HepG2 (cell line): ENCODE measurements at regions not wholly inside any gene's neighbourhood (a gene's known extent, or its start where the extent isn't known, plus 50 kb on each side); places are given as distances from the start of the nearest gene placed in this dataset.
"Not testable (repeated sequence)": the region's sequence is repeated elsewhere in the genome, so short reads cannot be mapped to it uniquely, and the experiment has no call there.

ENCODE experiments used
- ATAC-seq: fragments of 200-7000 bp; cut with Tn5 transposase; 3 replicates; pipeline ENCODE4 v1.9.1; 2020; ENCODE audit warnings: mild to moderate bottlenecking, moderate library complexity
- BruUV-seq: library from RNA; stranded (reverse); fragments of 400-500 nt; replicated peaks from 2 replicates; lab custom pipeline; 2021; lab: Mats Ljungman, UMichigan
- CTCF ChIA-PET: fragments of 300-600 bp; formaldehyde crosslinking; extraction: SDS; loops from one replicate; lab custom pipeline; 2021; ENCODE audit warnings: low total read pairs, inconsistent platforms, low intra/inter-chr PET ratio; lab: Yijun Ruan, JAX
- POLR2A ChIA-PET: fragments of 350-600 bp; sonication (Branson Sonifier 250); formaldehyde crosslinking; loops from one replicate; lab custom pipeline; 2020; ENCODE audit warnings: antibody characterized with exemption, inconsistent platforms; lab: Yijun Ruan, JAX
- DNase-seq: peaks from one replicate; pipeline ENCODE4 v3.0.0-alpha.2; 2015; ENCODE audit warnings: low spot score
- FAIRE-seq: peaks from 3 replicates; lab custom pipeline; 2011; peaks lifted over from hg19 to GRCh38; lab: Jason Lieb, UNC
- H2AFZ ChIP-seq: one replicate; pipeline ENCODE4 v1.6.1; 2011; ENCODE audit warnings: low read length, inconsistent platforms
- H3K27ac ChIP-seq: fragments of 300-600 bp; 3 replicates; pipeline ENCODE4 v1.8.0; 2011; ENCODE audit warnings: mixed run types, mild to moderate bottlenecking, mixed read lengths, low read length, inconsistent platforms; ENCODE audit not compliant: insufficient read depth; ENCODE audit errors: extremely low read length
- H3K27me3 ChIP-seq, 2 experiments: fragments of 200-600 bp in 1 of 2; 2 replicates in 1 of 2; 3 replicates in 1 of 2; pipeline versions ENCODE4 v1.6.0 to v1.8.0; 2011; ENCODE audit warnings: low read length in 2 of 2, mild to moderate bottlenecking in 2 of 2, moderate library complexity in 2 of 2, inconsistent platforms in 1 of 2; ENCODE audit not compliant: insufficient read depth in 2 of 2, control insufficient read depth in 1 of 2
- H3K36me3 ChIP-seq, 2 experiments: fragments of 200-600 bp in 1 of 2; replicated peaks in 1 of 2; 2 replicates in 1 of 2; 3 replicates in 1 of 2; pipeline versions ENCODE4 v1.5.1 to v1.8.0; 2011; ENCODE audit warnings: low read length in 2 of 2, inconsistent platforms in 1 of 2; ENCODE audit not compliant: insufficient read depth in 2 of 2, control insufficient read depth in 1 of 2
- H3K4me1 ChIP-seq: 2 replicates; pipeline ENCODE4 v1.5.1; 2012; ENCODE audit warnings: low read length, inconsistent platforms; ENCODE audit not compliant: insufficient read depth
- H3K4me2 ChIP-seq: 2 replicates; pipeline ENCODE4 v1.6.0; 2011; ENCODE audit warnings: low read depth, low read length, inconsistent platforms
- H3K4me3 ChIP-seq, 3 experiments: fragments of 200-600 bp in 1 of 3; sonication (generic), shearing (Covaris generic) in 1 of 3; replicated peaks in 1 of 3; 2 replicates each; pipeline ENCODE4 v1.5.1; 2011 to 2016; ENCODE audit warnings: low read length in 3 of 3, inconsistent platforms in 2 of 3, low read depth in 2 of 3, mild to moderate bottlenecking in 2 of 3, control low read depth in 1 of 3, mixed read lengths in 1 of 3; ENCODE audit not compliant: insufficient read depth in 1 of 3
- H3K79me2 ChIP-seq: one replicate; pipeline ENCODE4 v1.6.1; 2011; ENCODE audit warnings: low read length, inconsistent platforms; ENCODE audit not compliant: insufficient read depth
- H3K9ac ChIP-seq: 2 replicates; pipeline ENCODE4 v1.6.0; 2011; ENCODE audit warnings: mild to moderate bottlenecking, low read depth, low read length, inconsistent platforms; ENCODE audit not compliant: insufficient read depth
- H3K9me3 ChIP-seq: 2 replicates; pipeline ENCODE4 v1.5.1; 2012; ENCODE audit warnings: mild to moderate bottlenecking, low read length
- H4K20me1 ChIP-seq: 2 replicates; pipeline ENCODE4 v1.6.0; 2011; ENCODE audit warnings: inconsistent platforms, mild to moderate bottlenecking, low read length, moderate library complexity; ENCODE audit not compliant: insufficient read depth
- GABPB1 ChIP-seq: IDR thresholded peaks from 2 replicates; pipeline ENCODE4 v1.6.1; 2016; ENCODE audit warnings: mild to moderate bottlenecking, missing genetic modification reagents, moderate library complexity, missing compliant biosample characterization
- PRDM10 ChIP-seq: sonication (generic); formaldehyde crosslinking; IDR thresholded peaks from 2 replicates; pipeline ENCODE4 v1.4.0; 2020; ENCODE audit warnings: low read depth, missing genetic modification reagents
- ZBTB3 ChIP-seq: sonication (generic); formaldehyde crosslinking; IDR thresholded peaks from 2 replicates; pipeline ENCODE4 v1.4.0; 2020; ENCODE audit warnings: low read depth, mild to moderate bottlenecking, moderate library complexity, missing genetic modification reagents, borderline replicate concordance
- ZBTB4 ChIP-seq: sonication (generic); formaldehyde crosslinking; IDR thresholded peaks from 2 replicates; pipeline ENCODE4 v1.4.0; 2020; ENCODE audit warnings: missing genetic modification reagents, mild to moderate bottlenecking, borderline replicate concordance
- ZFX ChIP-seq: sonication (generic); formaldehyde crosslinking; IDR thresholded peaks from 2 replicates; pipeline ENCODE4 v1.4.0; 2020; ENCODE audit warnings: mild to moderate bottlenecking, low read depth, missing genetic modification reagents, moderate library complexity
- ZFY ChIP-seq: sonication (generic); formaldehyde crosslinking; IDR thresholded peaks from 2 replicates; pipeline ENCODE4 v1.4.0; 2020; ENCODE audit warnings: missing genetic modification reagents
- ZNF547 ChIP-seq: sonication (generic); formaldehyde crosslinking; IDR thresholded peaks from 2 replicates; pipeline ENCODE4 v1.5.1; 2020; ENCODE audit warnings: mild to moderate bottlenecking, missing genetic modification reagents
- ZNF577 ChIP-seq: sonication (generic); formaldehyde crosslinking; IDR thresholded peaks from 2 replicates; pipeline ENCODE4 v1.4.0; 2020; ENCODE audit warnings: mild to moderate bottlenecking, low read depth, missing genetic modification reagents, borderline replicate concordance
- ZNF766 ChIP-seq: sonication (generic); formaldehyde crosslinking; IDR thresholded peaks from 2 replicates; pipeline ENCODE4 v1.5.0; 2020; ENCODE audit warnings: missing genetic modification reagents, borderline replicate concordance
- WGBS: methylation state at CpG from one replicate; pipeline ENCODE4 v1.1.6; 2017; ENCODE audit warnings: low lambda C conversion rate; 5-methylcytosine and 5-hydroxymethylcytosine counted together
- in situ Hi-C: cut with HindIII; loops from 2 replicates; pipeline ENCODE4 v1.10.0; 2017; ENCODE audit warnings: low pct_unique_long_range_greater_than_20kb; ENCODE audit not compliant: extremely low pct_ligation_motif_present
- intact Hi-C: fragments of 100-400 bp; cut with micrococcal nuclease; formaldehyde crosslinking; loops from one replicate; pipeline ENCODE4 v1.10.0; 2022; ENCODE audit not compliant: unreplicated experiment
- TF ChIP-seq, protein P1 (sequence below): sonication (generic); formaldehyde crosslinking; conservative IDR thresholded peaks from 2 replicates; pipeline ENCODE4 v1.8.0; 2022; ENCODE audit warnings: low read depth, missing genetic modification reagents

- TF ChIP-seq ZBTB3 (CRISPR knock-in tag) (no peak), ZNF547 (CRISPR knock-in tag) (no peak), GABPB1 (CRISPR knock-in tag) (no peak), ZFX (CRISPR knock-in tag) (no peak), PRDM10 (CRISPR knock-in tag) (no peak), ZNF766 (no peak), ZFY (CRISPR knock-in tag) (no peak), ZNF577 (no peak), ZBTB4 (no peak)
- TF ChIP-seq, protein P1, sequence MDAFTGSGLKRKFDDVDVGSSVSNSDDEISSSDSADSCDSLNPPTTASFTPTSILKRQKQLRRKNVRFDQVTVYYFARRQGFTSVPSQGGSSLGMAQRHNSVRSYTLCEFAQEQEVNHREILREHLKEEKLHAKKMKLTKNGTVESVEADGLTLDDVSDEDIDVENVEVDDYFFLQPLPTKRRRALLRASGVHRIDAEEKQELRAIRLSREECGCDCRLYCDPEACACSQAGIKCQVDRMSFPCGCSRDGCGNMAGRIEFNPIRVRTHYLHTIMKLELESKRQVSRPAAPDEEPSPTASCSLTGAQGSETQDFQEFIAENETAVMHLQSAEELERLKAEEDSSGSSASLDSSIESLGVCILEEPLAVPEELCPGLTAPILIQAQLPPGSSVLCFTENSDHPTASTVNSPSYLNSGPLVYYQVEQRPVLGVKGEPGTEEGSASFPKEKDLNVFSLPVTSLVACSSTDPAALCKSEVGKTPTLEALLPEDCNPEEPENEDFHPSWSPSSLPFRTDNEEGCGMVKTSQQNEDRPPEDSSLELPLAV (CRISPR knock-in tag), result no peak
Measured at GRCh38 chr17:71203953-71204352, 916.9 kb upstream of the SOX9 start (continued).

GRCh38 chr17:71205951-71206350 lies 914.9 kb upstream of the SOX9 start:
- in situ Hi-C loops, result not testable (repeated sequence)

More at GRCh38 chr17:71205951-71206350, 914.9 kb upstream of the SOX9 start:
- H4K20me1 ChIP-seq, H3K9ac ChIP-seq, H3K4me2 ChIP-seq, BruUV-seq, H3K4me3 ChIP-seq, H3K4me1 ChIP-seq, CTCF ChIA-PET, H3K27me3 ChIP-seq, H3K36me3 ChIP-seq, intact Hi-C loops, POLR2A ChIA-PET, H3K27ac ChIP-seq, ATAC-seq, H3K79me2 ChIP-seq, DNase-seq, FAIRE-seq, H2AFZ ChIP-seq: not testable (repeated sequence)
- 56% methylated on average over 3 of the region's 5 CpGs for WGBS
- H3K9me3 ChIP-seq, result peaks cover 73% of the 10 kb centered on the region
